A549 (cell line): ENCODE measurements at regions not wholly inside any gene's neighbourhood (a gene's known extent, or its start where the extent isn't known, plus 50 kb on each side); places are given as distances from the start of the nearest gene placed in this dataset.

Experiments
- BHLHE40 ChIP-seq: IDR thresholded peaks from 2 replicates; pipeline ENCODE4 v1.6.1; 2012; ENCODE audit warnings: low read depth, low read length, inconsistent platforms
- CBX2 ChIP-seq: fragments of 200-600 bp; sonication (generic); IDR thresholded peaks from 2 replicates; pipeline ENCODE4 v1.6.1; 2016; ENCODE audit warnings: low read depth, mild to moderate bottlenecking, borderline replicate concordance
- CEBPB ChIP-seq, 2 experiments: fragments of >200 bp in 1 of 2; sonication (Bioruptor Twin) in 1 of 2; formaldehyde crosslinking in 1 of 2; IDR thresholded peaks; 2 replicates each; pipeline ENCODE4 v1.6.1; 2012 to 2016
- JUNB ChIP-seq: fragments of >200 bp; sonication (Bioruptor Twin); formaldehyde crosslinking; IDR thresholded peaks from 2 replicates; pipeline ENCODE4 v1.6.1; 2016
- KDM1A ChIP-seq: fragments of 200-600 bp; sonication (generic); IDR thresholded peaks from 2 replicates; pipeline ENCODE4 v1.6.1; 2016; ENCODE audit warnings: low read depth, mild to moderate bottlenecking
- RAD21 ChIP-seq, 2 experiments: fragments of >200 bp in 1 of 2; sonication (Bioruptor Twin) in 1 of 2; formaldehyde crosslinking in 1 of 2; IDR thresholded peaks in 1 of 2; conservative IDR thresholded peaks in 1 of 2; 2 replicates in 1 of 2; 3 replicates in 1 of 2; pipeline ENCODE4 v1.6.1; 2012 to 2018; ENCODE audit warnings: inconsistent platforms in 1 of 2
- TF ChIP-seq, protein P1 (sequence below): fragments of >200 bp; sonication (Bioruptor Twin); formaldehyde crosslinking; IDR thresholded peaks from 3 replicates; pipeline ENCODE4 v1.5.1; 2016
- TF ChIP-seq, protein P2 (sequence below): fragments of 450-650 bp; IDR thresholded peaks from 2 replicates; pipeline ENCODE4 v1.6.1; 2014; ENCODE audit warnings: antibody characterized with exemption
- TF ChIP-seq, protein P3 (sequence below): fragments of 200-600 bp; sonication (generic); IDR thresholded peaks from 2 replicates; pipeline ENCODE4 v1.6.1; 2016; ENCODE audit warnings: antibody characterized with exemption, mild to moderate bottlenecking, moderate library complexity
- TF ChIP-seq, protein P4 (sequence below): fragments of >200 bp; sonication (Bioruptor Twin); formaldehyde crosslinking; IDR thresholded peaks from 3 replicates; pipeline ENCODE4 v1.6.1; 2016

DNA sequence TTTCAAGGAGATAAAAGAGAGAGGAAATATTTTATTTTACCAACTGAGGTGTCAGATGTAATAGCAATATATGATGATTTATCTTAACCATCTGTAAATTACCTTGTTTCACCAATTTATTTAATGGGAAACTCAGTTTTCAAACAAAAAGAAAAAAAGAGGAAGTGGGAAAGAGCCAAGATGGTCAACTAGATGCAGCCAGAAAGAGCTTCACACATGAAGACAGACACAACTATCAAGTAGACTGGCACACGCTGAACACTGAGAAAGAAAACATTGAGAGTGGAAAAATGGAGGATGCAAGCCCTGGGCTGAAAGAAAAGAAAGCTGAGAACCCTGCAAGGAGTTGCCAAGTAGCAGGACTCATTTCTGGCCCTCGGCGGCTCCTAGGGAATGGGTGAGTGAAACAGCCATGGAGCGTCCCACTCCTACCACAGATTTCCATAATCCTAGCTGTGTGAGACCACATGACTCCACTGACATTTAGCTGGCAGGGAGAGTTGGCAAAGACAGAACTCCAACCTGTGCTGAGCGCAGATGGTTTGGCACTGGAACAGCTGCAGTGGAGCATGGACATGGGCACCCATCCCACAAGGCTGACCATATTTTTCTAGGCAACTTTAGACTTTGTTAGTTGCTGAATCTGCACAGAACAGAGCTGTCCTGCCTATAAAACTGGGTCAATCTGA is 409.3 kb downstream of the FAM47B start:
- TF ChIP-seq, protein P1, sequence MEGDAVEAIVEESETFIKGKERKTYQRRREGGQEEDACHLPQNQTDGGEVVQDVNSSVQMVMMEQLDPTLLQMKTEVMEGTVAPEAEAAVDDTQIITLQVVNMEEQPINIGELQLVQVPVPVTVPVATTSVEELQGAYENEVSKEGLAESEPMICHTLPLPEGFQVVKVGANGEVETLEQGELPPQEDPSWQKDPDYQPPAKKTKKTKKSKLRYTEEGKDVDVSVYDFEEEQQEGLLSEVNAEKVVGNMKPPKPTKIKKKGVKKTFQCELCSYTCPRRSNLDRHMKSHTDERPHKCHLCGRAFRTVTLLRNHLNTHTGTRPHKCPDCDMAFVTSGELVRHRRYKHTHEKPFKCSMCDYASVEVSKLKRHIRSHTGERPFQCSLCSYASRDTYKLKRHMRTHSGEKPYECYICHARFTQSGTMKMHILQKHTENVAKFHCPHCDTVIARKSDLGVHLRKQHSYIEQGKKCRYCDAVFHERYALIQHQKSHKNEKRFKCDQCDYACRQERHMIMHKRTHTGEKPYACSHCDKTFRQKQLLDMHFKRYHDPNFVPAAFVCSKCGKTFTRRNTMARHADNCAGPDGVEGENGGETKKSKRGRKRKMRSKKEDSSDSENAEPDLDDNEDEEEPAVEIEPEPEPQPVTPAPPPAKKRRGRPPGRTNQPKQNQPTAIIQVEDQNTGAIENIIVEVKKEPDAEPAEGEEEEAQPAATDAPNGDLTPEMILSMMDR, result no peak
- TF ChIP-seq, protein P2, sequence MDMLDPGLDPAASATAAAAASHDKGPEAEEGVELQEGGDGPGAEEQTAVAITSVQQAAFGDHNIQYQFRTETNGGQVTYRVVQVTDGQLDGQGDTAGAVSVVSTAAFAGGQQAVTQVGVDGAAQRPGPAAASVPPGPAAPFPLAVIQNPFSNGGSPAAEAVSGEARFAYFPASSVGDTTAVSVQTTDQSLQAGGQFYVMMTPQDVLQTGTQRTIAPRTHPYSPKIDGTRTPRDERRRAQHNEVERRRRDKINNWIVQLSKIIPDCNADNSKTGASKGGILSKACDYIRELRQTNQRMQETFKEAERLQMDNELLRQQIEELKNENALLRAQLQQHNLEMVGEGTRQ, result no peak
- TF ChIP-seq RAD21 (conservative IDR thresholded peaks at IDR 0.05 in 1 of 2, IDR thresholded peaks at IDR 0.05 in 1 of 2) (no peak), JUNB (no peak), CBX2 (no peak), BHLHE40 (no peak), KDM1A (no peak), CEBPB (IDR thresholded peaks at IDR 0.05) (no peak)
- TF ChIP-seq, protein P3, sequence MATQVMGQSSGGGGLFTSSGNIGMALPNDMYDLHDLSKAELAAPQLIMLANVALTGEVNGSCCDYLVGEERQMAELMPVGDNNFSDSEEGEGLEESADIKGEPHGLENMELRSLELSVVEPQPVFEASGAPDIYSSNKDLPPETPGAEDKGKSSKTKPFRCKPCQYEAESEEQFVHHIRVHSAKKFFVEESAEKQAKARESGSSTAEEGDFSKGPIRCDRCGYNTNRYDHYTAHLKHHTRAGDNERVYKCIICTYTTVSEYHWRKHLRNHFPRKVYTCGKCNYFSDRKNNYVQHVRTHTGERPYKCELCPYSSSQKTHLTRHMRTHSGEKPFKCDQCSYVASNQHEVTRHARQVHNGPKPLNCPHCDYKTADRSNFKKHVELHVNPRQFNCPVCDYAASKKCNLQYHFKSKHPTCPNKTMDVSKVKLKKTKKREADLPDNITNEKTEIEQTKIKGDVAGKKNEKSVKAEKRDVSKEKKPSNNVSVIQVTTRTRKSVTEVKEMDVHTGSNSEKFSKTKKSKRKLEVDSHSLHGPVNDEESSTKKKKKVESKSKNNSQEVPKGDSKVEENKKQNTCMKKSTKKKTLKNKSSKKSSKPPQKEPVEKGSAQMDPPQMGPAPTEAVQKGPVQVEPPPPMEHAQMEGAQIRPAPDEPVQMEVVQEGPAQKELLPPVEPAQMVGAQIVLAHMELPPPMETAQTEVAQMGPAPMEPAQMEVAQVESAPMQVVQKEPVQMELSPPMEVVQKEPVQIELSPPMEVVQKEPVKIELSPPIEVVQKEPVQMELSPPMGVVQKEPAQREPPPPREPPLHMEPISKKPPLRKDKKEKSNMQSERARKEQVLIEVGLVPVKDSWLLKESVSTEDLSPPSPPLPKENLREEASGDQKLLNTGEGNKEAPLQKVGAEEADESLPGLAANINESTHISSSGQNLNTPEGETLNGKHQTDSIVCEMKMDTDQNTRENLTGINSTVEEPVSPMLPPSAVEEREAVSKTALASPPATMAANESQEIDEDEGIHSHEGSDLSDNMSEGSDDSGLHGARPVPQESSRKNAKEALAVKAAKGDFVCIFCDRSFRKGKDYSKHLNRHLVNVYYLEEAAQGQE, result no peak
- TF ChIP-seq, protein P4, sequence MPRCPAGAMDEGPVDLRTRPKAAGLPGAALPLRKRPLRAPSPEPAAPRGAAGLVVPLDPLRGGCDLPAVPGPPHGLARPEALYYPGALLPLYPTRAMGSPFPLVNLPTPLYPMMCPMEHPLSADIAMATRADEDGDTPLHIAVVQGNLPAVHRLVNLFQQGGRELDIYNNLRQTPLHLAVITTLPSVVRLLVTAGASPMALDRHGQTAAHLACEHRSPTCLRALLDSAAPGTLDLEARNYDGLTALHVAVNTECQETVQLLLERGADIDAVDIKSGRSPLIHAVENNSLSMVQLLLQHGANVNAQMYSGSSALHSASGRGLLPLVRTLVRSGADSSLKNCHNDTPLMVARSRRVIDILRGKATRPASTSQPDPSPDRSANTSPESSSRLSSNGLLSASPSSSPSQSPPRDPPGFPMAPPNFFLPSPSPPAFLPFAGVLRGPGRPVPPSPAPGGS, result no peak
